NOMO-1 (cell line): ENCODE measurements at regions not wholly inside any gene's neighbourhood (a gene's known extent, or its start where the extent isn't known, plus 50 kb on each side); places are given as distances from the start of the nearest gene placed in this dataset.
"Not testable (repeated sequence)": the region's sequence is repeated elsewhere in the genome, so short reads cannot be mapped to it uniquely, and the experiment has no call there.

ENCODE experiments used
- DNase-seq, 2 experiments: peaks; one replicate each; lab custom pipeline; 2025; ENCODE audit not compliant: unreplicated experiment in 2 of 2; lab: John Stamatoyannopoulos, UW

GRCh38 chr12:39699079-39699478 is 79.5 kb upstream of the ABCD2 start:
- not testable (repeated sequence) for DNase-seq

- no peak for DNase-seq
Measured at GRCh38 chr12:39697108-39697507, 77.5 kb upstream of the ABCD2 start.

GRCh38 chr12:39692258-39692853 is 72.8 kb upstream of the ABCD2 start:
- peak in 1 of 2 experiments; percentile 44 for DNase-seq

GRCh38 chr12:39685854-39686657 is 66.5 kb upstream of the ABCD2 start:
- no peak for DNase-seq

GRCh38 chr12:39682689-39683477 is 63.3 kb upstream of the ABCD2 start:
- no peak for DNase-seq

GRCh38 chr12:39675263-39675662 is 55.7 kb upstream of the ABCD2 start:
- no peak for DNase-seq

- DNase-seq: no peak
Measured at GRCh38 chr12:39672976-39673375, 53.4 kb upstream of the ABCD2 start.

GRCh38 chr12:39671898-39672875 is 52.6 kb upstream of the ABCD2 start:
- DNase-seq: no peak

GRCh38 chr12:39669539-39669938 is 49.9 kb upstream of the ABCD2 start:
- DNase-seq: not testable (repeated sequence)
